ENCODE measurements at regions not wholly inside any gene's neighbourhood (a gene's known extent, or its start where the extent isn't known, plus 50 kb on each side); places are given as distances from the start of the nearest gene placed in this dataset.

DNA sequence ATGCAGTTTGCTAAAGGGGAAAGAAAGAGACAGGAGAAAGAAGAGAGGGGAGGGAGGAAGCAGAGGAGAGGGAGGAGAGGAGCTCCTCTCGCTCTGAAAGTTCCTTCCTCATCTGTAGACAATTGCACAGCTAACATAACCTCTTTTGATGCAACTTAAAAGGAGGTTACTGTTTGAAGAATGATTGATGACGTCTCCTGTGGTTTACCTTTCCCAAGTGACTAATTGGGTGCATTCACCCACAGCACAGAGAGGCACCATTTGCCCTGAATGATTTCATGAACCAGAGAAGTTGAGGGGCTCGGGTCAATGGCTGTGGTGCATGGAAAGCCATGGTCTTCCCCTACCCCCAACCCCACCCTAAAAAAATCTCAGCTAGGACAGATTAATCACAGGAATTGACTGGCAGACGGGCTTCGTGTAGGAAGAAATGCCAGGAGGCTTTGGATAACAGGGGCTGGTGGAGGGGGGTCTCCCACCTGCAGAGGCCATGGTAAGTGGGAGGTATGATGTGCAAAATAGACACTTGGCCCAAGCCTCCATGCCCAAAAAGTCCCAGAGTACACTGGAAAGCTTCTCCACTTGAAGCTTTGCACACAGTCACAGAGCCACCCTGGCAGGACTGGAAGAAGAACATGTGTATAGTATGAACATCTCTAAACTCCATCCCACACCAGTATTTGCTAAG, 213.7 kb downstream of the ANKRD60 start:
- no peaks in the 10 kb centered on the region for H3K9me1 ChIP-seq (ENCODE audit: control insufficient read depth, extremely low read depth, insufficient read depth, low read length)
- DNase-seq (ENCODE audit: low read depth, low spot score) (no peak), FAIRE-seq (peak; percentile 91)
- no peaks in the 10 kb centered on the region for H3K36me3 ChIP-seq (ENCODE audit: control insufficient read depth in 2 of 2, extremely low read depth in 1 of 2, insufficient read depth in 2 of 2, low read length in 2 of 2)
- peaks cover 37% of the 10 kb centered on the region for H3K4me1 ChIP-seq (ENCODE audit: control insufficient read depth, extremely low read depth, insufficient read depth, low read length)
- H3K4me3 ChIP-seq (ENCODE audit: control insufficient read depth in 2 of 3, extremely low read depth in 1 of 3, insufficient read depth in 2 of 3, low read depth in 1 of 3, low read length in 3 of 3), result no peak overlapping the region
- H3K79me2 ChIP-seq (ENCODE audit: control insufficient read depth, insufficient read depth, low read length), result no peaks in the 10 kb centered on the region
- H2AFZ ChIP-seq (ENCODE audit: control insufficient read depth, low read length), result no peak overlapping the region
- peak overlapping the region; percentile 37 for H3K27ac ChIP-seq (ENCODE audit: control insufficient read depth, insufficient read depth, low read length)
- no peaks in the 10 kb centered on the region for H4K20me1 ChIP-seq (ENCODE audit: control insufficient read depth, extremely low read depth, insufficient read depth, low read length)
- H3K9ac ChIP-seq (ENCODE audit: control insufficient read depth, extremely low read depth, insufficient read depth, low read length), result peak overlapping the region; percentile 30
- dilution Hi-C loops (cut with MboI; ENCODE audit: extremely low pct_ligation_motif_present, low sequenced_read_pairs), result no loop called here
- TF ChIP-seq, protein P1, sequence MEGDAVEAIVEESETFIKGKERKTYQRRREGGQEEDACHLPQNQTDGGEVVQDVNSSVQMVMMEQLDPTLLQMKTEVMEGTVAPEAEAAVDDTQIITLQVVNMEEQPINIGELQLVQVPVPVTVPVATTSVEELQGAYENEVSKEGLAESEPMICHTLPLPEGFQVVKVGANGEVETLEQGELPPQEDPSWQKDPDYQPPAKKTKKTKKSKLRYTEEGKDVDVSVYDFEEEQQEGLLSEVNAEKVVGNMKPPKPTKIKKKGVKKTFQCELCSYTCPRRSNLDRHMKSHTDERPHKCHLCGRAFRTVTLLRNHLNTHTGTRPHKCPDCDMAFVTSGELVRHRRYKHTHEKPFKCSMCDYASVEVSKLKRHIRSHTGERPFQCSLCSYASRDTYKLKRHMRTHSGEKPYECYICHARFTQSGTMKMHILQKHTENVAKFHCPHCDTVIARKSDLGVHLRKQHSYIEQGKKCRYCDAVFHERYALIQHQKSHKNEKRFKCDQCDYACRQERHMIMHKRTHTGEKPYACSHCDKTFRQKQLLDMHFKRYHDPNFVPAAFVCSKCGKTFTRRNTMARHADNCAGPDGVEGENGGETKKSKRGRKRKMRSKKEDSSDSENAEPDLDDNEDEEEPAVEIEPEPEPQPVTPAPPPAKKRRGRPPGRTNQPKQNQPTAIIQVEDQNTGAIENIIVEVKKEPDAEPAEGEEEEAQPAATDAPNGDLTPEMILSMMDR (optimal IDR thresholded peaks at IDR 0.05 in 1 of 3, IDR thresholded peaks at IDR 0.05 in 1 of 3, conservative IDR thresholded peaks at IDR 0.05 in 1 of 3; ENCODE audit: extremely low read depth in 1 of 3, insufficient read depth in 2 of 3, low read length in 3 of 3), result no peak
- no peak for TF ChIP-seq EZH2 (IDR thresholded peaks at IDR 0.05; ENCODE audit: low read length)
- peaks cover 6% of the 10 kb centered on the region for H3K27me3 ChIP-seq (ENCODE audit: control insufficient read depth, extremely low read depth, insufficient read depth, low read length)
- H3K4me2 ChIP-seq (ENCODE audit: control insufficient read depth, extremely low read depth, insufficient read depth, low read depth, low read length), result peak overlapping the region; percentile 7
- peaks cover 2% of the 10 kb centered on the region for H3K9me3 ChIP-seq (ENCODE audit: control insufficient read depth, low read depth, low read length)

GRCh38 chr20:58012731-58013510, 215.5 kb downstream of the ANKRD60 start:
- no peaks in the 10 kb centered on the region for H3K36me3 ChIP-seq (ENCODE audit: control insufficient read depth in 2 of 2, extremely low read depth in 1 of 2, insufficient read depth in 2 of 2, low read length in 2 of 2)
- no peak for TF ChIP-seq EZH2 (IDR thresholded peaks at IDR 0.05; ENCODE audit: low read length)
- TF ChIP-seq, protein P1 (optimal IDR thresholded peaks at IDR 0.05 in 1 of 3, IDR thresholded peaks at IDR 0.05 in 1 of 3, conservative IDR thresholded peaks at IDR 0.05 in 1 of 3; ENCODE audit: extremely low read depth in 1 of 3, insufficient read depth in 2 of 3, low read length in 3 of 3), result no peak
- H3K9ac ChIP-seq (ENCODE audit: control insufficient read depth, extremely low read depth, insufficient read depth, low read length), result no peak overlapping the region
- H3K9me1 ChIP-seq (ENCODE audit: control insufficient read depth, extremely low read depth, insufficient read depth, low read length), result no peaks in the 10 kb centered on the region
- dilution Hi-C loops (cut with MboI; ENCODE audit: extremely low pct_ligation_motif_present, low sequenced_read_pairs), result no loop called here
- peaks cover 15% of the 10 kb centered on the region for H3K27me3 ChIP-seq (ENCODE audit: control insufficient read depth, extremely low read depth, insufficient read depth, low read length)
- no peaks in the 10 kb centered on the region for H3K79me2 ChIP-seq (ENCODE audit: control insufficient read depth, insufficient read depth, low read length)
- H3K4me1 ChIP-seq (ENCODE audit: control insufficient read depth, extremely low read depth, insufficient read depth, low read length), result peaks cover 30% of the 10 kb centered on the region
- H4K20me1 ChIP-seq (ENCODE audit: control insufficient read depth, extremely low read depth, insufficient read depth, low read length), result no peaks in the 10 kb centered on the region
- H3K4me2 ChIP-seq (ENCODE audit: control insufficient read depth, extremely low read depth, insufficient read depth, low read depth, low read length), result no peak overlapping the region
- H3K27ac ChIP-seq (ENCODE audit: control insufficient read depth, insufficient read depth, low read length), result no peak overlapping the region
- DNase-seq (ENCODE audit: low read depth, low spot score) (no peak), FAIRE-seq (no peak)
- peaks cover 2% of the 10 kb centered on the region for H3K9me3 ChIP-seq (ENCODE audit: control insufficient read depth, low read depth, low read length)
- H3K4me3 ChIP-seq (ENCODE audit: control insufficient read depth in 2 of 3, extremely low read depth in 1 of 3, insufficient read depth in 2 of 3, low read depth in 1 of 3, low read length in 3 of 3), result no peak overlapping the region
- no peak overlapping the region for H2AFZ ChIP-seq (ENCODE audit: control insufficient read depth, low read length)
